ENCODE measurements at regions not wholly inside any gene's neighbourhood (a gene's known extent, or its start where the extent isn't known, plus 50 kb on each side); places are given as distances from the start of the nearest gene placed in this dataset.
"Not testable (repeated sequence)": the region's sequence is repeated elsewhere in the genome, so short reads cannot be mapped to it uniquely, and the experiment has no call there.

DNA sequence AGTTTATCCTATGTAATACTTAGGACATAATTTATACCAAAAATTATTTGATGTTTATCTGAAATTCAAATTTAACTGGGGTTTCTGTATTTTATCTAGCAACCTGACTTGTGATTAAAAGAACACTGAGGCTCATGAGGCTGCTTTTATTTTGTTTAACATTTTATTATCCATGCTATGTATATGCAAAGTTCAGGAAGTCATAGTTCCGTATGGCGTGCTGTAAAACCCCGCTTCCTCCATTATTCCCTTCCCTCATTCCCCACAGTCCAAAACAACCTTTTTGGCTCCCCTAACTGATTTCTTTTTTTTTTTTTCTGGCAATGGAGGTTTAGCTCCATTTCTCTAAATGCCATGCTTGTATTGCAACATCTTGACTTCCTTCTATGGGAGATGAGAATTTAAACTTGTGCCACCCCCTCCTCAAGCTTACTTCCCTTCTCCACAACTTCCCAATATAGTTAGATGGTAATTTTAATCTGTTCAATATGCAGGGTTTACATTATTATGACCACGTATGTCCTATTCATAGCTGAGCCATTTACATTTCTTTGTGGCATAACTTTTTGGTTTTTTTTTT is 138.0 kb upstream of the DNAH14 start:
- no peak for DNase-seq (ENCODE audit: low spot score)

DNA sequence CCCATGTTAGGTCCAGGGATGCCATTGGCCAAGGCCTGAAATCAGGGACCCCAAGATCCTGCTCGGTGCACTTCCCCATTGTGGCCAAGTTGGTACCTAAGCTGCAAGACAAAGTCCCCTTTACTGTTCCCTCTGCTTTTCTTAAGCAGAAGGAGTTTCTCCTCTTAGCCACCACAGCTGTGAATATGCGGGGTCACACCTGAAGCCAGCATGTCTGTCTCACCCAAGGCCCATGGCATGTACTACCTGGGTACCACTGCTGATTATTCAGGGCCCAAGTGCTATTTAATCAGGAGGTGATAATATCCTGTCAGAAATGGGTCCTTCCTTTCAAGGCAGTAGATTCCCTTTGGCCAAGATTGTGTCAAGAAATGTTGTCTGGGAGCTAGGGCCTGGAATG is 133.9 kb upstream of the DNAH14 start:
- no peak for DNase-seq (ENCODE audit: low spot score)

DNA sequence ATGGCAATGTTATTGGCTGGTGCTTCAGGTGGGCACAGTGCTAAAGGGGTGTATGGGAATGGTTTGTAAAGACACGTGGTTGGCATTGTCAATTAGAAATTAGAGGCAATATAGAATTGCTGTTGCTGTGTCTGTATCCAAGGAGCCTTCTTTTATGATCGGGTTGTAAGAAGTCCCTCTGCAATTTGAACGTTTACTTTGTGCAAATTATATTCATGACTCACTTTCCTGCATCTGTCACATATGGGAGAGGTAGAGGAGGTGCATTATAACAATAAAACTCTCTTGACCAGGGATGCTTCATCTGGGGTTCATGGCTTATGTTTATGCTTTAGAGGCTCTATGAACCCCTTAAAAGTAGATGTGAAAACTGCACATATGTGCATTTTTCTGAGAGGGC is 130.4 kb upstream of the DNAH14 start:
- DNase-seq (ENCODE audit: low spot score), result no peak

DNA sequence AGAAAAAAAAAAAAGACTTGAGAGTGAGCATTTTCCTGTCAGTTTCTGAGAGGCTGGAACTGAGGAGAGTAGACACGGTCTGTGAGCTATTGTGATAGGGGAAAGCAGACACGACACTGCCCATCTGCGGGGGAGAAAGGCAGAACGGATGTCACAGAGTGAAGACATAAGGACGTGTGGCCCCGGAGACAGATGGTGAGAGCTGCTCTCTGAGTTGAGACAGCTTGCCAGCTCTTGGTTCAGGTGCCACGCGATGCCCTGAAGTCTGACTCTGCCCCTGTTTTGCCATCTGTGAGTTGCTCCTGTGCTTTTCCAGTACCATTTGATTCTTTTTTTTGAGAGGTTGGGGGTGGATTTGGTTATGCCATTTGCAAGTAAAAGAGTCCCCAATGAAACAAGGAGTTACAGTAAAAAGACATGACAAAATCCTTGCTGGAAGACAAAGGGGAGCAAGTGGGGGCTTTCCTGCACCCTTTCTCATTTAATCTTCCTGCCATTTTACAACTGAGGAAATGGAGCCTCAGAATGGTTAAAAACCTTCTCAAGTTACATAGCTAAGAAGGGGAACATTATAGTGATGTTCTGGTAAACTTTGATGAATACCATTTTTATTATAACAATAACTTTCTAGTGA is 128.9 kb upstream of the DNAH14 start:
- DNase-seq (ENCODE audit: low spot score), result no peak

DNA sequence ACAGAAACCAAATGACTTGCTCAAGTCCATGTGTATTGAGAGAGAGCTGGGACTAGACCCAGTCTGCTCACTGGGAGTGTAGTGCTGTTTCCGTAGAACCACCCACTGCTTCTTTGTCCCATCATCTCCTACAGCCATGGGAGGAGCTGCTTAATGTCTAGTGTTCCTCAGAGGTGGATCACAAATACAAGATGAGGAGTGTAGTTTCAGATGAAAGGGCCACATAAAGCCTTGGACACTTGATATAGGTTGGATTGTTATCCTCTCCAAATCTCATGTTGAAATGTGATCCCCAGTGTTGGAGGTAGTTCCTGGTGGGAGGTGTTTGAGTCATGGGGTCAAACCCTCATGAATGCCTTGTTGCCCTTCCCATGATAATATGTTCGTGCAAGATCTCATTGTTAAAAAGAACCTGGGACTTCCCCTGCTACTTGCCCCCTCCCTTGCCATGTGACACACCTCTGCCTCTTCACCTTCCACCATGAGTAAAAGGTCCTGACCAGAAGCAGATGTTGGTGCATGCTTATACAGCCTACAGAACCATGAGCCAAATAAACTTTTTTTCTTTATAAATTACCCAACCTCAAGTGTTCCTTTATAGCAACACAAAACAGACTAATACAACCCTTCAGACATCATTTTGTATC is 127.5 kb upstream of the DNAH14 start:
- DNase-seq (ENCODE audit: low spot score), result no peak

DNA sequence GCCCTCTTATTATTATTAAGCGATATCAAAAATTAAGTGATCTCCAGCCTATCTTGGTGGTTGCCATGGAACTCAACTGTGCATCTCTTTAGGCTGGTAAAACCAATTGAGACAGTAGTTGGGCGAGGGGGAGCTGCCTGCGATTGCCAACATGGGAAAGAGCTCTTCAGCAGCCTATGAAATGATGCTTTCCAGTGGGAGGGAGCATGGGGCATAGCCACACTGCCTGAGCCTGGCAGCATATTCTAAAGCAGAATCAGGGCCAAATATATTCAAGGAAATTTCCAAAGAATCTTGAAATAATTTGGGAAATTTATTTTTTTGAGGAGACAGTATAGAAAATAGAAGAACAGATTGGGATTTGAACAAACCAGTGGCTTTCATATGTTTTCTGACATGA is 126.9 kb upstream of the DNAH14 start:
- DNase-seq (ENCODE audit: low spot score), result no peak

DNA sequence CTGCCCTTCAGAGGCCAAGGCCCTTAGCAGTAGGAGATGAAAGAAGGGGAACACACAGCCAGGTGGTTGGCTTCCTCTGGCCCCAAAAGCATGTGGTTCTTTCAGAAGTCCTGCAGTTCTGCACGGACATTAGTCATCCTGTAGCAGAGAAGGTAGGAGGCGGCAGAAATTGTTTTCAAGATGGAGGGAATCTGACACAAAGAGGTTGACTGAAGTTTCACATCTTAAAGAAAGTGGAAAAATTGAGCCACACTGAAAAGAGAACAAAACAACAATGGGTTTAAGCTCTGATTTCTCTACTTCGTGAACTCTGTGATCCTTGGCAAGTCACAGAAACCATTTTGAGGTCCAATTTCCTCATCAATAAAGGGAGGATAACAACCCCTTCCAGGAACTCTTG is 125.3 kb upstream of the DNAH14 start:
- DNase-seq (ENCODE audit: low spot score), result no peak

DNA sequence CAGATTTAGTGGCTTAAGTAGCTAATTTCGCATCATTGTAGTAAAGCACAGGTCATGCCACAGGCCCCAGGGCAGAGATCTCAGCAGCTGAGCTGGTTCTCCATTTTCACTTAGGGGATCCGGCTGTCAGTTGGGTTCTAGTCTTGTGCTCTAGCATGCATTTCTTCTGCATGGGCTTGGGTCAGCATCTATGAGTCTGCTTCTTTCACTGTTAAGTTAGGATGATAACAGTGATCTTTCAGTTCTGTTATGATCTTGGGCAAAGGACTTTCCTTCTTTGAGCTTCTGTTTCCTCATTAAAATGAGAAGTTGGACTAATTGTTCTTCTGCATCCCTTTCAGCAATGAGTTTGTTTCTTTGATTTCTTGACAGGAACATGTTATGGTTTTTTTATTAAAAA is 123.6 kb upstream of the DNAH14 start:
- DNase-seq (ENCODE audit: low spot score), result no peak

DNA sequence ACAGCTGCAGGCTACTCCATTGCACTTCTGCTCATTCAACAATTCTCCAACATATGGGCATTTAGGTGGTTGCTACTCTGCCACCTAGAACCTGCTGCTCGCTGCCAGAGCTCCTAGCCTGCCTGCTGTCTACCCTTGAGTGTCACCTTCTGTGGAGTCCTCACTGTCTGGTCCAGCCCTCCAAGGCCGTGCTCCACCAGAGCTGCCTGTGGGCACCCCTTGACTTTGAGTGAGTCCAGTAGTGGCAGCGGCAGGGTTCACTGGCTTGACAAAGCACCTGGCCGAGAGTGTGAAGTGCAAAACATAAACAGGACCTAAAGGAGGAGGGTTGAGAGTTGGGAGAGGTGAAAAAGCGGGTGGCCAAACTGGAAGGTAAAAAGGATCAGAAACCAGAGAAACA is 120.3 kb upstream of the DNAH14 start:
- no peak for DNase-seq (ENCODE audit: low spot score)

DNA sequence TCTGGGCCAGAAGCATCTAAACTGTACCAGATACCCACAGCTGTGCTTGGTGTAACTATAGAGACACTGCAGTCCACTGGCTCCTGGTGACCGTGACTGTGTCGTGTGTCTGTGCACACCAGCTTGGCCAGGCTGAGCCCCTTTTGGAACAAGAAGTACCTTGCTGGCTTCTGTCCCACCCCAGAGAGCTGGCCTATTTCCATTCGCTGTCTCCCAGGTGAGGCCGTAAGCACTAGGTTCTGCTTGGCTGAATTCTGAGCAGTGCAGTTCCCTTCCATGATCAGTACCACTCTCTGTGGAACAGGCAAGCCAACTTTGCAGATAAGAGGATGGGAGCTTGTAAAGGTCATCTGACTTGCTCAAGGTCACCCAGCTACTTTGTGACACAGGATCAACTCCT is 119.9 kb upstream of the DNAH14 start:
- DNase-seq (ENCODE audit: low spot score), result no peak

DNA sequence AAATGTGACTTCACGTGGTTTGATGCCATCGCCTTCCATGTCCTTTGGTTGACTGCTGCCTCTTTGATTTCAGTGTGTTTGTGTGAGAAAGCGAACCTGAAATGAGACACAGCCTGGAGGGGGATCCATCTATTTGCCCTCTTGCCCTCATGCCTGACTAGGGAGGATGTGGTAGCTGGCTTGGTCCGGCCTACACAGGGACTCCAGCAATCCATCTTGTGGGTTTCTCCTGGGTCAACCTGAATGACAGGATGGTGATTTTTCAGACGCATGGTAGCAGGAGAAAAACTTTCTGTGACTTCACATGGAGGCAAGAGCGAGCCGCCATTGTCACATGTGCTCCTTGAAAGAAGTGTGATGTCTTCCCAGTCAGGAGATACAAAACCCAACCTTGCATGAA is 117.9 kb upstream of the DNAH14 start:
- DNase-seq (ENCODE audit: low spot score), result no peak

DNA sequence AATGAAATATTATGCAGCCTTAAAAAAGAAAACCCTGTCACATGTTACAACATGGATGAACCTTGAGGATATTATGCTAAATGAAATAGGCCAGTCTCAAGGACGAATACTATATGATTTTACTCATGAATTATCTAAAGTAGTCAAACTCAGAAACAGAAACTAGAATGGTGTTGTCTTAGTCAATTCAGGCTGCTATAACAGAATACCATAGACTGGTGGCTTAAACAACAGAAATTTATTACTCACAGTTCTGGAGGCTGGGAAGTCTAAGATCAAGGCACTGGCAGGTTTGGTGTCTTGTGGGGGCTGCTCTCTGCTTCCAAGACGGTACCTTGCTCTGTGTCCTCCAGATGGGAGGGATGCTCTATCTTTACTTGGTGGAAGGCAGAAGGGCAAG is 113.8 kb upstream of the DNAH14 start:
- no peak for DNase-seq (ENCODE audit: low spot score)

DNA sequence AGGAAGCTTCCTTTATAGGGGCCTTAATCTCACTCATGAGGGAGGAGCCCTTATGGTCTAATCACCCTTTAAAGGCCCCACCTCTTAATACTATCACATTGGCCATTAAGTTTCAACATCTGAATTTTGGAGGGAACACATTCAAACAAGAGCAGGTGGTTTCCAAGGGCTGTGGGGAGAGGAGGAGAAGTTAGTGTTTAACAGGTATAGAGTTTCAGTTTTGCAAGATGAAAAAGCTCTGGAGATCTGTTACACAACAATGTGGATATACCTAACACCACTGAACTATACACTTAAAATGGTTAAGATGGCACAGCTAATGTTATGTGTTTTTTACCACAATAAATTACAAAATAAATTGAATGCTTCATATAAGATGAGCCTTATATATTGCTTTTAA is 113.4 kb upstream of the DNAH14 start:
- DNase-seq (ENCODE audit: low spot score), result no peak

DNA sequence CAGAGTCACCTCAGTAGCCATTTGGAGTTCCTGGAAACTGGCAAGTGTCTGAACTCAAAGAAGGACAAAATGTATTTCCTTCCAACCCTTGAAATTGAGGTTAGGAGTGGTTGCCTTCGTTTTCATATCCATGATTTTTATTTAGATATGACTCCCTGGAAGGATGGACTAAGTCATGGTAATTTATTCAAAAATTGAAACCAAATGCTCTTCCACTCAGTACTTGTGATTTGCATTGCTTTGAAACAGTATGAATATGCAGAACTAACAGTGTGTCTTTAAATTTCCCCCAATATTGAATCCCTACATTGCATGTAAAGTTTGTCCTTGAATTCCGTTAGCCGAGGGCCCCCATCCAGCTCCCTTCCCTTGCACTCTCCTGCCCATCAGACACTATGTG is 112.1 kb upstream of the DNAH14 start:
- DNase-seq (ENCODE audit: low spot score), result no peak

DNA sequence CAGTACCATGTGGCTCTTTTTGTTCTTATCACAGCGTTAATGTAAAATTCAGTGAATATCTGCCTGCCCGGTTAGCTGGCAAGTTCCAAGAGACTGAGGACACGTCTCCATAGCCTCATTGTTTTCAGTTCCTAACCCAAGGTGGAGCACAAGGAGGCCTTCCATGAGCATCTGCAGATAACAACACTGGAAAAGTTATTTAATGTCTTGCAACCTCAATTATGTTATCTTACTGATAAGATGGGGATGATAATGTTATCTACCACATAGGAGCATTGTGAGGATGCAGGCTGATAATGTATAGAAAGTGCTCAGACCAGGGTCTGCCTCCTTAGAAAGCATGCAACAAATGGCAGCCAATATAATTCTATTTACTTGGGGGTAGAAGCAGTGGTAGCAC is 109.6 kb upstream of the DNAH14 start:
- no peak for DNase-seq (ENCODE audit: low spot score)

DNA sequence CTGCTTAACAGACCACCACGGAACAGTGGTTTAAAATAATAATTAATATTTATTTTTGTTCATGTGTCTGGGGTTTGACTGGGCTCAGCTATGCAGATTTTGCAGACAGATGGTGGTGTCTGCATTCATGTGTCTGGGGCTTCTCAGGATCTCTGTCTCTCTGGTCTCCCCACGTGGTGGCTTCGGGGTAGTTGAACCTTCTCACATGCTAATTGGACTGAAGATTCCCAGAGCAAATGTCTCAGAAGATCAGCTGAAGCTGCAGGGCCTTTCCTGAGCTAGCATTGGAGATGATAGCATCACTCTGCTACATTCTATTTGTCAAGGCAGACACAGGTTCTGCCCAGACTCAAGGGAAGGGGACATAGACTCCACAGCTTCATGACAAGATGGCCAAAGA is 109.1 kb upstream of the DNAH14 start:
- no peak for DNase-seq (ENCODE audit: low spot score)

DNA sequence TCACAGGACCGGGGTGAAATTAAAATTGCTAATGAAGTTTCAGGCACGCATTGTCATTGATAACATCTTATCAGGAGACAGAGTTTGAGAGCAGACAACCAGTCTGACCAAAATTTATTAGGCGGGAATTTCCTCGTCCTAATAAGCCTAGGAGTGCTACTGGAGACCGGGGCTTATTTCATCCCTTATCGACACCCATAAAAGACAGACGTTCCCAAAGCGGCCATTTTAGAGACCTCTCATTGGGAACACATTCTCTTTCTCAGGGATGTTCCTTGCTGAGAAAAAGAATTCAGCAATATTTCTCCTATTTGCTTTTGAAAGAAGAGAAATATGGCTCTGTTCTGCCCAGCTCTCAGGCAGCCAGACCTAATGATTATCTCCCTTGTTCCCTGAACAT is 107.7 kb upstream of the DNAH14 start:
- not testable (repeated sequence) for DNase-seq (ENCODE audit: low spot score)

DNA sequence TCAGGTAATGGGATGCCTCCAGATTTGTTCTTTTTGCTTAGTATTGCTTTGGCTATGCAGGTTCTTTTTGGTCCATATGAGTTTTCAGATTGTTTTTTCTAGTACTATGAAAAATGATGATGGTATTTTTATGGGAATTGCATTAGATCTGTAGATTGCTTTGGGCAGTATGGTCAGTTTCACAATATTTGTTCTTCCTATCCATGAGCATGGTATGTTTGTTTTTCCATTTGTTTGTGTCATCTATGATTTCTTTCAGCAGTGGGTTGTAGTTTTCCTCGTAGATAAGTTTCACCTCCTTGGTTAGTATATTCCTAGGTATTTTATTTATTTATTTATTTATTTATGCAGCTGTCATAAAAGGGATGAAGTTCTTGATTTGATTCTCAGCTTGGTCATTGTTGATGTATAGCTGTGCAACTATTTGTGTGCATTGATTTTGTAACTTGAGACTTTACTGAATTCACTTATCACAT is 103.9 kb upstream of the DNAH14 start:
- DNase-seq (ENCODE audit: low spot score), result no peak

DNA sequence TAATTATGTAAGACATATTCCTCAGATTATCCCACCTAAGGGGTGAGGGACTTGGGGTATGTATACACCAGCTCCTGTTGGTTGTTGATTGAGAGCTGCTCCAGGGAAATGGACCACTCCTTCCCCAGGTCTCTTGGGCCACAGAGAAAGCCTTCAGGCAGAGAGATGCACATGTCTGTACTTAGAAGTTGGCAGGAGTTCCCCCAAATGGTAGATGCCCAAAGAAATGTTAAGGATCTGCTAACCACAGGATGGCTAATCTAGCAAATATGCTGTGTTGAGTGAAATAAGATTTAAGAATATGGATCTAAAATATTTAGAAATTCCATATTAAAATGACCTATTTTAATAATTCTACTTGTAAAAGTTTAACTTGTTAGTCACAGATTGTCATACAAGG is 100.8 kb upstream of the DNAH14 start:
- DNase-seq (ENCODE audit: low spot score), result no peak

DNA sequence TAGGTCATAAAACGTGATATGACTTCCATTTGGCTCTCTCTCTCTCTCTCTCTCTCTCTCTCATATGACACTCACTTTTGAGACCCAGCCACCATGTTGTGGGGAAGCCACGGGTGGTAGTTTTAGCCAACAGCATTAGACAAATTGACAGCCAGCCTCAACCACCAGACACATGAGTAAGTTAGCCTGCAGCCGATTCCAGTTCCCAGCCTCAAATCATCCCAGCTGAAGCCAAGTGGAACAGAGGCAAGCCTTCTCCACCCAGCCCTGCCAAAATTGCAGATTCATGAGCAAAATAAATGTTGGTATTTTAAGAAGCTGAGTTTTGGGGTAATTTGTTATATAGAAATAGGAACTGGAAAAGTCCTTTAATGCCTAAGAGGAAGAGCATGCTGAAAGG is 98.0 kb upstream of the DNAH14 start:
- no peak for DNase-seq (ENCODE audit: low spot score)

DNA sequence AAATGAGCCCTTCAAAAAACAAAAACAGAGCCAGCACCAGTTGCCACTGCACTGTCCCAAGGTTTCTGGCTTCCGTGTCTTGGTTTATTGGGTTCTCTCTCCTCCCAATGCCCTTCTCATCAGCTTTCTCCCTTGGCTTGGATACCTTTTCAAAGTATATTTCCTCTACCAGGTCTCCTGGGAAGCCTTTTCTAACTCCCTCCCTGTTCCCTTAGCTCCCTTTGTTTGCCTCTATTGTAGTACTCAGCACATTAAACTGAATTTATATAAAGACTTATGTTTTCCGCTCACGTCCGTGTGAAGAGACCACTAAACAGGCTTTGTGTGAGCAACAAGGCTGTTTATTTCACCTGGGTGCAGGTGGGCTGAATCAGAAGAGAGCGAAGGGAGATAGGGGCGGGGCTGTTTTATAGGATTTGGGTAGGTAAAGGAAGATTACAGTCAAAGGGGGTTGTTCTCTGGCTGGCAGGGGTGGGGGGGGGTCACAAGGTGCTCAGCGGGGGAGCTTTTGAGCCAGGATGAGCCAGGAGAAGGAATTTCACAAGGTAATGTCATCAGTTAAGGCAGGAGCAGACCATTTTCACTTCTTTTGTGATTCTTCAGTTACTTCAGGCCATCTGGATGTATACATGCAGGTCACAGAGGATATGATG is 89.7 kb upstream of the DNAH14 start:
- not testable (repeated sequence) for DNase-seq (ENCODE audit: low spot score)

DNA sequence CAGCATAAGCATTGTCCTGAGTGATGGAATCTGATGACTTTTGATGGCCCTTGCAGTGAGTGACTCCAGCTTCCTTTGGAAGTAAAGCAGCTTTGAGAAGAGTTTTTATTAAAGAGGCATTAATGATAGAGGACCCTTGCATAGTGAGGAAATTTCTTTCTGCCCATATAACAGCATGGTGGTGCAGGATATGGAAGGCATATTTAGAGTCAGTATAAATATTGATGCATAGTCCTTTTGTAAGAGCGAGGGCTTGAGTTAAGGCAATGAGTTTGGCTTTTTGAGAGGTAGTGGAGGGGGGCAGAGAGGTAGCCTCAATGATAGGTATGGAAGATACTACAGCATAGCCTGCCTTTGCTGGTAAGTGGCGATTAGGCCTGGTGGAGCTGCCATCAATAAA is 87.7 kb upstream of the DNAH14 start:
- DNase-seq (ENCODE audit: low spot score), result not testable (repeated sequence)

Measured in germinal center (tissue), 1 donor.